ENCODE measurements at regions not wholly inside any gene's neighbourhood (a gene's known extent, or its start where the extent isn't known, plus 50 kb on each side); places are given as distances from the start of the nearest gene placed in this dataset.

- DNase-seq: no peak
Observed at GRCh38 chr10:84801156-84801555, 472.8 kb downstream of the CCSER2 start.

GRCh38 chr10:84801916-84802315 lies 473.5 kb downstream of the CCSER2 start:
- DNase-seq: no peak

GRCh38 chr10:84805149-84805548 lies 476.8 kb downstream of the CCSER2 start:
- no peak for DNase-seq

GRCh38 chr10:84811113-84811512 lies 482.7 kb downstream of the CCSER2 start:
- DNase-seq: no peak

GRCh38 chr10:84818961-84819360 lies 490.6 kb downstream of the CCSER2 start:
- no peak for DNase-seq

GRCh38 chr10:84820120-84820519 lies 491.7 kb downstream of the CCSER2 start:
- no peak for DNase-seq

GRCh38 chr10:84820596-84820995 lies 492.2 kb downstream of the CCSER2 start:
- no peak for DNase-seq

- no peak for DNase-seq
Observed at GRCh38 chr10:84822931-84823630, 494.7 kb downstream of the CCSER2 start.

GRCh38 chr10:84824525-84824924 lies 496.1 kb downstream of the CCSER2 start:
- no peak for DNase-seq

- DNase-seq: no peak
Observed at GRCh38 chr10:84825330-84825729, 496.9 kb downstream of the CCSER2 start.

GRCh38 chr10:84826704-84827103 lies 498.3 kb downstream of the CCSER2 start:
- DNase-seq: no peak

GRCh38 chr10:84829131-84829530 lies 500.7 kb downstream of the CCSER2 start:
- no peak for DNase-seq

GRCh38 chr10:84837041-84837812 lies 508.8 kb downstream of the CCSER2 start:
- DNase-seq: no peak

GRCh38 chr10:84837877-84838276 lies 509.5 kb downstream of the CCSER2 start:
- no peak for DNase-seq

- DNase-seq: no peak
Observed at GRCh38 chr10:84838851-84839250, 510.5 kb downstream of the CCSER2 start.

GRCh38 chr10:84842593-84842992 lies 514.2 kb downstream of the CCSER2 start:
- no peak for DNase-seq

- no peak for DNase-seq
Observed at GRCh38 chr10:84844461-84844860, 516.1 kb downstream of the CCSER2 start.

- DNase-seq: no peak
Observed at GRCh38 chr10:84845628-84846261, 517.4 kb downstream of the CCSER2 start.

- no peak for DNase-seq
Observed at GRCh38 chr10:84846658-84847316, 518.4 kb downstream of the CCSER2 start.

GRCh38 chr10:84848967-84849366 lies 520.6 kb downstream of the CCSER2 start:
- no peak for DNase-seq

GRCh38 chr10:84850826-84851225 lies 522.4 kb downstream of the CCSER2 start:
- DNase-seq: no peak

GRCh38 chr10:84854439-84854838 lies 526.0 kb downstream of the CCSER2 start:
- DNase-seq: no peak

- DNase-seq: no peak
Observed at GRCh38 chr10:84860855-84861254, 532.5 kb downstream of the CCSER2 start.
